ENCODE measurements at regions not wholly inside any gene's neighbourhood (a gene's known extent, or its start where the extent isn't known, plus 50 kb on each side); places are given as distances from the start of the nearest gene placed in this dataset.

DNA sequence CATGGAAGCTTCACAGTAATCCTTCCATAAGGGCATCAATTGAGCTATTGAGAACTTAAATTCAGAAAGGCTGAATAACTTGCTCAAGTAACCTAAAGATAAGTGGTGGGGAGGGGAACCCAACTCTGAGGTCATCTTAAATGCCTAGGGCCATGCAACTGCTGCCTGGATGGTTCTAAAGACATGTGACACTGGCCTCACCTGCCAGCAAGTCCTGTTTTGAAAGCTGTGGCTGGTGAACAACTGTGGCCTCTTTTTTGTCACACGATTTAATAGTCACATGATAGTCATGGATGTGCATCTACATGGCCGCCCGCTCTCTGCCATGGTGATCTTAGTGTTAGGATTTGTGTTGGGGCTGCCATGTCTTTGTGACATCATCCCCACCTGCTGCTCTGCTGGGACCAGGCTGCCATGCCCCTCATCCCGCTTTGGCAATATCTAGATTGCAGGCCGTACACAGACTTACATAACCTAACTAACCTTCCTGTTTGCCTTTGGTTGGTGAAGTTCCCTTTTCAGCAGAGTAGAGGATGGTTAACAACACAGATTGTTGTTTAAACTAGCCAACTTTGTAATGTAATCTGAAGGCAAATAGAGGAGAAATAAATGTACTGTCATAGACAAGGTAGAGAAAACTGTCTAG is 177.9 kb upstream of the SH3BP4 start:
- TF ChIP-seq, protein P1, sequence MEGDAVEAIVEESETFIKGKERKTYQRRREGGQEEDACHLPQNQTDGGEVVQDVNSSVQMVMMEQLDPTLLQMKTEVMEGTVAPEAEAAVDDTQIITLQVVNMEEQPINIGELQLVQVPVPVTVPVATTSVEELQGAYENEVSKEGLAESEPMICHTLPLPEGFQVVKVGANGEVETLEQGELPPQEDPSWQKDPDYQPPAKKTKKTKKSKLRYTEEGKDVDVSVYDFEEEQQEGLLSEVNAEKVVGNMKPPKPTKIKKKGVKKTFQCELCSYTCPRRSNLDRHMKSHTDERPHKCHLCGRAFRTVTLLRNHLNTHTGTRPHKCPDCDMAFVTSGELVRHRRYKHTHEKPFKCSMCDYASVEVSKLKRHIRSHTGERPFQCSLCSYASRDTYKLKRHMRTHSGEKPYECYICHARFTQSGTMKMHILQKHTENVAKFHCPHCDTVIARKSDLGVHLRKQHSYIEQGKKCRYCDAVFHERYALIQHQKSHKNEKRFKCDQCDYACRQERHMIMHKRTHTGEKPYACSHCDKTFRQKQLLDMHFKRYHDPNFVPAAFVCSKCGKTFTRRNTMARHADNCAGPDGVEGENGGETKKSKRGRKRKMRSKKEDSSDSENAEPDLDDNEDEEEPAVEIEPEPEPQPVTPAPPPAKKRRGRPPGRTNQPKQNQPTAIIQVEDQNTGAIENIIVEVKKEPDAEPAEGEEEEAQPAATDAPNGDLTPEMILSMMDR (conservative IDR thresholded peaks at IDR 0.05 in 1 of 2, IDR thresholded peaks at IDR 0.05 in 1 of 2; ENCODE audit: low read depth in 1 of 2, low read length in 2 of 2): no peak
- no peak for TF ChIP-seq EZH2 (IDR thresholded peaks at IDR 0.05; ENCODE audit: low read length, missing control alignments)
